ENCODE measurements at regions not wholly inside any gene's neighbourhood (a gene's known extent, or its start where the extent isn't known, plus 50 kb on each side); places are given as distances from the start of the nearest gene placed in this dataset.

DNA sequence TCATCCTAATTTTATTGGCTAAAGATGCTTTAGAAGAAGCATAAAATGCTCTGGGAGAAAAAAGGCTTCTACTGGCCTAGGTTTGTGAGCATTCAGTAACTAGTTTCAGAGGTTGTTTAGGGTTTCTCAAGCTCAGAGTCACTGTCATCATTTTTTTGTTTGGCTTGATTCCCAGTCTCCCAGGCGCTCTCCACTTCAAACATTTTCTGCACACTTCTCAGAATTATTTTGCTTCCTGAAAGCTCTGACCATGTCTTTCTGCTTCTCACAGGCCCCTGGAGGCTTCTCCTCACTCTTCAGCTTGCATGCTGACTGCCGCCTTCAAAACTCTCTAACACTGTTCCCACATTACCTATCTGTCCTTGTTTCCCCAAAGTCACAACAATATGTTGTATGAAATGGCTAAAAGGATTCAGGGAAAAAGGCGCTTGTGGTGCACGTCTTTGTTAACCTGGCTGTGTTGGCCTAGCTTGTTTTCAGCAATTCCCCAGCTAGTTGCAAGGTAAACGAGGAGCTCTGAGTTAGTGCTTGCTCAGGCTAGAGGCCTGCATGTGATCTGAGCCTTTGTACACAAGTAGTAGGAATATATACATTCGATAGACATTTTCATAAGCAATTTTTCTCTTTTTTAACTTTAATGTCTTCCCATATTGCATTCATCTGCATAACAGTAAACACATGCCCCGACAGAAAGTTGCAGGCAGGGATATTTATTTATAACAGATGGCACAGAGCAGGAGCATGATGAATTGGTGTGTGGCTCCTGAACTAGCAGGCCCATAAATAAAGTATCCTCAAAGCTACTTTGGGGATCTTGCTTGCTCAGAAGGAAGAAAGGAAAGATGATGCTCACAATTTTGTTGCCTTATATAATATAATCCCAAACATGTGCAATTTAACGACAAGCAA is 129.2 kb upstream of the DPH6 start:
- TF ChIP-seq, protein P1, sequence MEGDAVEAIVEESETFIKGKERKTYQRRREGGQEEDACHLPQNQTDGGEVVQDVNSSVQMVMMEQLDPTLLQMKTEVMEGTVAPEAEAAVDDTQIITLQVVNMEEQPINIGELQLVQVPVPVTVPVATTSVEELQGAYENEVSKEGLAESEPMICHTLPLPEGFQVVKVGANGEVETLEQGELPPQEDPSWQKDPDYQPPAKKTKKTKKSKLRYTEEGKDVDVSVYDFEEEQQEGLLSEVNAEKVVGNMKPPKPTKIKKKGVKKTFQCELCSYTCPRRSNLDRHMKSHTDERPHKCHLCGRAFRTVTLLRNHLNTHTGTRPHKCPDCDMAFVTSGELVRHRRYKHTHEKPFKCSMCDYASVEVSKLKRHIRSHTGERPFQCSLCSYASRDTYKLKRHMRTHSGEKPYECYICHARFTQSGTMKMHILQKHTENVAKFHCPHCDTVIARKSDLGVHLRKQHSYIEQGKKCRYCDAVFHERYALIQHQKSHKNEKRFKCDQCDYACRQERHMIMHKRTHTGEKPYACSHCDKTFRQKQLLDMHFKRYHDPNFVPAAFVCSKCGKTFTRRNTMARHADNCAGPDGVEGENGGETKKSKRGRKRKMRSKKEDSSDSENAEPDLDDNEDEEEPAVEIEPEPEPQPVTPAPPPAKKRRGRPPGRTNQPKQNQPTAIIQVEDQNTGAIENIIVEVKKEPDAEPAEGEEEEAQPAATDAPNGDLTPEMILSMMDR (conservative IDR thresholded peaks at IDR 0.05): no peak
- TF ChIP-seq EZH2 (IDR thresholded peaks at IDR 0.05; ENCODE audit: low read depth): no peak

Data from PC-9 (cell line).